ENCODE measurements at regions not wholly inside any gene's neighbourhood (a gene's known extent, or its start where the extent isn't known, plus 50 kb on each side); places are given as distances from the start of the nearest gene placed in this dataset.

GRCh38 chr2:199707593-199708185 lies 143.3 kb downstream of the FTCDNL1 start:
- DNase-seq (ENCODE audit: low spot score), result no peak

GRCh38 chr2:199705538-199705937 lies 145.5 kb downstream of the FTCDNL1 start:
- DNase-seq (ENCODE audit: low spot score), result no peak

- DNase-seq (ENCODE audit: low spot score), result peak; percentile 40
These were observed 146.4 kb downstream of the FTCDNL1 start for GRCh38 chr2:199704358-199705238.

DNA sequence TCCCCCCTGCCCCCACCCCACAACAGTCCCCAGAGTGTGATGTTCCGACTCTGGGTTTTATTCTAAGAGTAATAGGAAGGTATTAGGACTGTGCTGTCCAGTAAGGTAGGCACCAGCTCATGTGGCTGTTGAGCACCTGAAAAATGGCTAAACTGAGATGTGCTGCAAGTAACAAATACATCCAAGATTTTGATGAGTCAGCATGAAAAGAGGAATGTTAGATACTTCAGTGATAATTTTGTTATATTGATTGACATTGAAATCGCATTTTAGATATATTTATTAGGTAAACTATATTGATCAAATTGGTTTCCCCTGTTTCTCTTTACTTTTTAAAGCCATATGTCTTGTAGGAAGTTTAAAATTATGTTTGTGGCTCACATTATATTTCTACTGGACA lies 147.8 kb downstream of the FTCDNL1 start:
- no peak for DNase-seq (ENCODE audit: low spot score)

- no peak for DNase-seq (ENCODE audit: low spot score)
These were observed 153.5 kb downstream of the FTCDNL1 start for GRCh38 chr2:199697469-199697868.

DNA sequence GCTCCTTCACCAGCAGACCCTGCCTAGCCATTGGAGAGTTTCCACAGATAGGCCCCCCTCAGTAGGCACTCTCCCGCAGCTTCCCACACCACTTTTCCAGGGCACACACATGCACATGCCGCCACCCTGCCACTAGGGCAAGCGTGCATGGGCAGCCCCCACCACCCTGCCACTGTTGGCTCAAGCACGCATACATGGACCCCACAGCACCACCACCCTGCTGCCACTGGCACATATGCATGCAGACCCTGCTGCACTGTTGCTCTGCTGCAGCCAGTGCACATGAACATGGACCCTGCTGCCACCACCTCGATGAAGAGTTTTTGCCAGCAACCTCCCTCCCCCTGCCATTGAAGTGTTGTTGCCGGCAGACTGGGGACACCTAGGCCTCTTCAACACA lies 154.9 kb downstream of the FTCDNL1 start:
- no peak for DNase-seq (ENCODE audit: low spot score)

DNA sequence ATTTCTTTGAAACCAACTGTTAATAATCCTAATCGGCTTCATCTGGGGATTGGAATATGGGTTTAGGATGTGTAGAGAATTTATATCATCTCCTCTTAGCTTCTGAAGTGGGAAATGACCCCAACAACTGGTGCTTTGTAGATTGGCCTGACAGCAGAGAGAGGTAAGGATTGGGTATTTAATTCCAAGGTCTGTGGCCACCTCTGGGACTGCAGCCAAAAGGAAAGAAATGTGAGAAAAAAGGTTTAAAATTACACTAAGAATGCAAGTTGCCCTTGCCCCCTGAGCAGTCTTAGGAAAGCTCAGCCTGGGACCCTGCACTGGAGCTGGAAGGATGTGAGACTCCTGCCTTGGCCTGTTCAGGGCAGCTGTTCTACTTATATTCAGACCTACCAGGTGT lies 157.1 kb downstream of the FTCDNL1 start:
- no peak for DNase-seq (ENCODE audit: low spot score)

DNA sequence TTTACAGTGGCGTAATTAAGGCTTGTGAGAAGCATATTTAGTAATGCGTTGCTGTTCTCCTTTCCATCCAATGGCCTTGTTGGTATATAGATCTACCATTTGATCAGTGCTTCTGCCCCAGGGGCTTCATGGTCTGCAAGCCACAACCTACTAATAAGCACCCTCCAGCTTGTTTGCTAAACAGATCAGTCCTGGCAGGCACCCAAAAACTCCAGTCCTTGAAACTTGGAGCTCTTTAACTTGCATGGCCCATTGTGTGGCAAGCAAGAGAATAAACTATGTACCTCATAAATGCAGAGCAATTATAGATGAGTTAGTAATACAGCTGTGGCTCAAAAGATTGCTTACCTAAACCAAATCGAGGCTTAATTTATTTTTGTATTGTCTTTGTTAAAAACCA lies 158.5 kb downstream of the FTCDNL1 start:
- peak; percentile 74 for DNase-seq (ENCODE audit: low spot score)

DNA sequence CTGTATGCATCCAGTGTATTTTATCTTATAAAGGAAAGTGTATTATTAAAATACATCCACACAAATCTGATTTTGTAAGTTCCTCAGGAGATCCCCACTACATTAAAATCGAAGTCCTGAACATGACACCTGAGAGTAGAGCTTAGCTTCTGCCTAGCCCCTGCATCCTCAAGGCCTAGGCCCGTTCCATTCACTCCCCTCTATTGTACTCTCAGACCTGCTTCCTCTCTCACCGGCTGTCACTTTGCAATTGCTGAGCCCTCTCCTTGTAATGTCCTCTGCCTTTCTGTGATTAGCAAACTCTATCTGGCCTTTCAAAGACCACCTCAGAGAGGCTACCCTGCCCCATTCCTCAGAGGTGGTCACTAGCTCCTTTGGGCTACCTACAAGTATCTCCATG lies 160.8 kb downstream of the FTCDNL1 start:
- no peak for DNase-seq (ENCODE audit: low spot score)

DNA sequence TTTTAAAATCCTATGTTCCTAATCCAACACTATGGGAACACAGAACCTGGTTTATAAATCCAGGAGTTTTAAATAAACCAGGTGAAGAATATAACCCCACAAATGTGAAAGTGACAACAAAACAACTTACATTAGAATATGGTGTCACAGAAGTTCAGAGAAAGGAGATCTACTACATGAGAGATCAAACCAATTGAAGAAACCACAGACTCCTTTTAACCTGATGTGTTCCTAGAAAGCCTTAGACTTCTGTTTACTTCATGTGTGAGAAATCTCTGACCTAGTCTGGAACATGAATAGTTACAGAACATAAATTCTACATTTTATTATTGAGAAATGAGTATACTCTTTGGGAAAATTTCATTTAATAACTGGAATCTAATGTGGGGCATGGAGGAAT lies 165.3 kb downstream of the FTCDNL1 start:
- DNase-seq (ENCODE audit: low spot score), result no peak

DNA sequence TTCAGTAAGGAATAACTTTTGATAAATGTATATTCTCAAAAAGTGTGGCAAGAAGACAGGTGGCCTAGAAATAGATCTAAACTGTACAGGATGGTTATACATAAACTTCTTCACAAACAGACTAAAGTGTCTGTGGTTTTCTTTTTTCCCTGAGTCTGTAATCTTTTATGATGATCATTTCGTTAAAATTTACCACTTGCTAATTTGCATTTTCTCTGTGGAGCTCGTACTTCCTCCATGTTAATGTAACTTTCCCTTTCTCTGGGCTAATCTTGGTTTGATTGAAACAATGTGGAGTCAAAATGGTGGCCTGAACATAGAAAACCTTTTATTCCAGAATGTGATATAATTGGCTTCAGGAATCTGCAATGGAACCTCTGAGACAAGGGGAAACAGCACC lies 166.2 kb downstream of the FTCDNL1 start:
- DNase-seq (ENCODE audit: low spot score), result no peak

- DNase-seq (ENCODE audit: low spot score), result no peak
These were observed 166.8 kb downstream of the FTCDNL1 start for GRCh38 chr2:199684168-199684567.

DNA sequence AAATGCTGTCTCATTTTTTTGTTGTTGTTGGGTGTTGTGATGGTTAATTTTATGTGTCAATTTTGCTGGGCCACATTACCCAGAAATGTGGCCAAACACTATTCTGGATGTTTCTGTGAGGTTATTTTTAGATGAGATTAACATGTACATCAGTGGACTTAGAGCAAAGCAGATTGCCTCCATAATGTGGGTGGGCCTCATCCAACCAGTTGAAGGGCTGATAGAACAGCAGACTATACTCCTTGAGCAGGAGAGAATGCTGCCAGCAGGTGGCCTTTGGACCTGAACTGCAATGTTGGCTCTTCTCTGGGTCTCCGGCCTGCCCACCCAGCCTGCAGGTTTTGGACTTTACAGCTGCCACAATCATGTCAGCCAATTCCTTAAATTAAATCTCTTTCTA lies 169.0 kb downstream of the FTCDNL1 start:
- DNase-seq (ENCODE audit: low spot score), result no peak

DNA sequence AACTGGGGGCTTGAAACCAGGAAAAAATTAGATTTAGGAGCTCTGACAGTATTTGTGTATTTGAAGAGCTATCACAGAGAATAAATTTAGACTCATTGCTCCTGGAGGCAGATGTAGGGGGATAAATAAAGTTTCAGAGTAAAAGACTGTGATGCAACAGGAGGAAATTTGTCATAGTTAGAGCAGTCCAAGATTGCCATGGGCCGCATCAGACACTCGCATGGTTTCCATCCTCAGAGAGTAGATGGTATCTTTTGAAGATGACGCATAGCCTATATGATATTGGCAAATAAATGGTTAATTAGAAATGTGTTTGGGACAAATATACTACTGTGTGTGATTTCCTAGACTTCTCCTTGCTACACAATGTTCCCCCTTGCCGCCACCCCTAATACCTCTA lies 170.5 kb downstream of the FTCDNL1 start:
- no peak for DNase-seq (ENCODE audit: low spot score)

GRCh38 chr2:199679883-199680282 lies 171.1 kb downstream of the FTCDNL1 start:
- no peak for DNase-seq (ENCODE audit: low spot score)

DNA sequence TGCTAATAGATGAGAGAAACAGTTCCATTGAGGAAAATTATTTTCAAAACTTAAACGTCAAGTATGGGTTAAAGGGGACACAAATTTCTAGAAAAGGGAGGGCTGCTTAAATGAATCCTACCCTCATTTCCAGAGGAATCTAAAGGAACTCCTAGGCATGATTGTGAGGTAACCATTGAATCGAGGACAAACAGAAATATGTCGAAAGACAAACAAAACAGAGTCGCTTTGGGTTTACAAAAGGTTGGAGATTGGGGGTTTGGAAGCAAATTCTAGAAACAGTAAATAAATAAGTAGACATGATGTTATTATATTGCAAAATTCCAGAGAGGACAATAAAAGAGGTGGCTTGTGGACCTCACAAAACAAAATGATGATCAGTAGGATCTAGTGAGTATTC lies 173.1 kb downstream of the FTCDNL1 start:
- DNase-seq (ENCODE audit: low spot score), result no peak

DNA sequence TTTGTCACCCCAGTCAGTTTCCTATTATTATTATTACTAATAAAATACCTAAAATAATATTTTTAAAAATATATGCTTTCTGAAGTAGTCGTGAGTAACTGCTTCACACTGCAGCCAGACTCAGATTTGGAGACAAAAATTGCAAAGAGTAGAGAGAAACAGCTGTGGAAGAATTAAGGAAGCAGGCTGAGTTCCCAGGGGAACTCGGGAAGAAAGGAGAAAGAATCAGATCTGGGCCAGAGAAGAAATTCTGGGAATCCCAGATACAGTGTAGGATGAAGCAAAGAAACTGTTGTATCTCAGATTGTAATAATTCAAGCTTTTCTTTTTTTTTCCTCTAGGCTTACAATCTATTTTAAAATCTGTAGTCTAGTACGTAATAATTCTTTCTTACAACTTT lies 182.3 kb downstream of the FTCDNL1 start:
- DNase-seq (ENCODE audit: low spot score), result no peak

DNA sequence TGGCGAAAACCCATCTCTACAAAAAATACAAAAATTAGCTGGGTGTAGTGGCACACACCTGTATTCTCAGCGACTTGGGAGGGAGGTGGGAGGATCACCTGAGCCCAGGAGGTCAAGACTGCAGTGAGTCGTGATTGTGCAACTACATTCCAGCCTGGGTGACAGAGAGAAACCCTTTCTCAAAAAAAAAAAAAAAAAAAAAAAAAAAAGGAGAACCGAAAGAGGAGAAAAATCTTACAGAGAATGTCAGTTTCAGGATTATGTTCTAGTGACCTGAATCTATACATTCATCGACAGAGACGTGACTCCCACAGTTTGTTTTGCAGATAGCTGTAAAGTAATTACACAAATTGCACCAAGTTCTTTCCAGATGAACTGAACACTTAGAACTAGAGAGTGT lies 187.8 kb downstream of the FTCDNL1 start:
- no peak for DNase-seq (ENCODE audit: low spot score)

DNA sequence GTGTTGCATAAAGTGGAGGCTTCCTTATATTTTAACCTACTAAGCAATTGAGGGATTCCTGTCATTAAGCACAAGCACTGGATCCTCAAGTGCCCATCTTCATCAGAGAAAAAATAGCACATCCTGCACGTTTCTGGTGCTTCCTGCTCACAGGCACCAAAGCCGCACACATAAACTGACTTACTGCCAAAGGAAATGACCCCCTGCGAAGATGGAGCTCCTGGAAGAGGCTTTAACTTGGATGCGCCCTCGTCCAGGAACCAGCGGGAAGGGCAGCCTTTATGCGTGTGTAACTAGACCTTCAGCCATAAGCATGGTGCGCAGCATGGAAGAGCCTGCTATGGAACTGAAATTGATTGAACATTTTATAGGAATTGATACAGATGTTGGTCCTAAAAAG lies 188.7 kb downstream of the FTCDNL1 start:
- no peak for DNase-seq (ENCODE audit: low spot score)

- no peak for DNase-seq (ENCODE audit: low spot score)
These were observed 190.8 kb downstream of the FTCDNL1 start for GRCh38 chr2:199660167-199660566.

- no peak for DNase-seq (ENCODE audit: low spot score)
These were observed 191.8 kb downstream of the FTCDNL1 start for GRCh38 chr2:199659207-199659606.

DNA sequence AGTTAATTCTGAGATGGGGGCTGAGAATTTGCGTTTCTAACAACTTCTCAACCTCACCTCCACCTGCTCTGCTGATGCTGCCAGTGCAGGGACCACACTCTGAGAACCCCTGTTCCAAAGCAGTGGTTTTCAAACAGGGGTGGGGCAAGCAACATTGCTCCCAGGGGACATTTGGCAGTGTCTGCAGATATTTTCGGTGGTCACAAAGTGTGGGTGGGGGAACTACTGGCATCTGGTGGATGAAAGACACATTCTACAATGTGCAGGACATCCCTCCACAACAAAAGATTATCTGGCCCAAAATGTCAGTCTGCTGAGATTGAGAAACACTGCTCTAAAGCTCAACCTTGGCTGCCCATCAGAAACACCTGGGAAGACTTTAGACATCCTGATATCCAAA lies 188.7 kb upstream of the SATB2 start:
- DNase-seq (ENCODE audit: low spot score), result no peak

DNA sequence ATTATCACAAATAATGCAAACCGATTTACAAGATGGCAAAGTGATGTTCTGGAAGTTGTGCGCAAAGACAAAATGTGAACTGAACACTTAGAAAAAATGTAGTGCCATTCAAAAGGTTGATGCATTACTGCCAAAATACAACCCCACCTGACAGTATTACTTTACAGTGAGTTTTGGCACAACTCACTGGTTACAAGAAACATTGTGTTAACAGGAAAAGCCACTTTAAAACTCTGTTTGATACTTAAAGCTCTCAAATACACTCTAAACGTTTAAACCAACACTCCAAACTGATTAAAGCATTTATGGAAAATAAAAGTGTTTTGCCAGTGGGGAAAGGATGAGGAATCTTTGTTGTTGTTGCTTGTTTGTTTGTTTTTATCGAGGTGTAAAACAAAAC lies 173.4 kb upstream of the SATB2 start:
- no peak for DNase-seq (ENCODE audit: low spot score)

DNA sequence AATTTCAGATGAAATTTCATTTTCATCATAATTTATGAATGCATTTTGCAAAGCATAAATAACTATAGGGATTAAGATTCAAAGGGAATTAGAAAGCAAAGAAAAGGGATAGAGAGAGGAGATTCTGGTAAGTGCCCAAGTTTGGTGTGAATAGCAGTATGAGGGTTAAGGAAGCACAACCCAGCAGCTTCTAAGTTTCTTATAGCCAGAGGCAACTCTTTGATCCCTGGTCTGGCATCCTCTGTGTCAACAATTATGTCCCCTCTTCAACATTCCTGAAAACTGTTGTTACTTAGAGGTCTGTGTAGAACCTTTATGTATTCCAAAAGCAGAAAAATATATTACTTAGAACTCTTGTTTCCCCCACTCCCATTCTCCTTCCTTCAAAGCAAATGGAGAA lies 171.6 kb upstream of the SATB2 start:
- no peak for DNase-seq (ENCODE audit: low spot score)

All from H4 (cell line).